Activated CD4-positive, CD25-positive, alpha-beta regulatory T cell treated with anti-CD3 and anti-CD28 coated beads, Interleukin-2, amount 50 U/mL, for 16 hours (primary cell): ENCODE measurements at regions not wholly inside any gene's neighbourhood (a gene's known extent, or its start where the extent isn't known, plus 50 kb on each side); places are given as distances from the start of the nearest gene placed in this dataset.

Experiments
- DNase-seq: peaks from one replicate; pipeline ENCODE4 v3.0.0-alpha.2; 2020; ENCODE audit warnings: low read depth, low spot score

GRCh38 chrX:40278340-40279090, 180.8 kb upstream of the BCOR start:
- DNase-seq, result no peak

- no peak for DNase-seq
Observed at GRCh38 chrX:40277672-40278071, 179.9 kb upstream of the BCOR start.

- DNase-seq, result no peak
Observed at GRCh38 chrX:40273356-40274050, 175.7 kb upstream of the BCOR start.

- no peak for DNase-seq
Observed at GRCh38 chrX:40272776-40273175, 175.0 kb upstream of the BCOR start.

- DNase-seq, result no peak
Observed at GRCh38 chrX:40272141-40272540, 174.4 kb upstream of the BCOR start.

- DNase-seq, result no peak
Observed at GRCh38 chrX:40268188-40268520, 170.4 kb upstream of the BCOR start.

- no peak for DNase-seq
Observed at GRCh38 chrX:40267334-40268187, 169.8 kb upstream of the BCOR start.

- DNase-seq, result no peak
Observed at GRCh38 chrX:40266490-40267333, 169.0 kb upstream of the BCOR start.

GRCh38 chrX:40265936-40266335, 168.2 kb upstream of the BCOR start:
- DNase-seq, result no peak

- DNase-seq, result no peak
Observed at GRCh38 chrX:40263014-40263560, 165.3 kb upstream of the BCOR start.

- DNase-seq, result no peak
Observed at GRCh38 chrX:40262157-40263013, 164.6 kb upstream of the BCOR start.

- no peak for DNase-seq
Observed at GRCh38 chrX:40261833-40262156, 164.0 kb upstream of the BCOR start.

GRCh38 chrX:40260146-40260747, 162.5 kb upstream of the BCOR start:
- DNase-seq, result no peak

GRCh38 chrX:40258909-40259308, 161.2 kb upstream of the BCOR start:
- DNase-seq, result no peak

- no peak for DNase-seq
Observed at GRCh38 chrX:40253771-40254170, 156.0 kb upstream of the BCOR start.

- no peak for DNase-seq
Observed at GRCh38 chrX:40249582-40249981, 151.8 kb upstream of the BCOR start.

GRCh38 chrX:40248822-40249221, 151.1 kb upstream of the BCOR start:
- no peak for DNase-seq

GRCh38 chrX:40247848-40248622, 150.3 kb upstream of the BCOR start:
- DNase-seq, result no peak

GRCh38 chrX:40247382-40247781, 149.6 kb upstream of the BCOR start:
- DNase-seq, result no peak
